ENCODE measurements at regions not wholly inside any gene's neighbourhood (a gene's known extent, or its start where the extent isn't known, plus 50 kb on each side); places are given as distances from the start of the nearest gene placed in this dataset.

DNA sequence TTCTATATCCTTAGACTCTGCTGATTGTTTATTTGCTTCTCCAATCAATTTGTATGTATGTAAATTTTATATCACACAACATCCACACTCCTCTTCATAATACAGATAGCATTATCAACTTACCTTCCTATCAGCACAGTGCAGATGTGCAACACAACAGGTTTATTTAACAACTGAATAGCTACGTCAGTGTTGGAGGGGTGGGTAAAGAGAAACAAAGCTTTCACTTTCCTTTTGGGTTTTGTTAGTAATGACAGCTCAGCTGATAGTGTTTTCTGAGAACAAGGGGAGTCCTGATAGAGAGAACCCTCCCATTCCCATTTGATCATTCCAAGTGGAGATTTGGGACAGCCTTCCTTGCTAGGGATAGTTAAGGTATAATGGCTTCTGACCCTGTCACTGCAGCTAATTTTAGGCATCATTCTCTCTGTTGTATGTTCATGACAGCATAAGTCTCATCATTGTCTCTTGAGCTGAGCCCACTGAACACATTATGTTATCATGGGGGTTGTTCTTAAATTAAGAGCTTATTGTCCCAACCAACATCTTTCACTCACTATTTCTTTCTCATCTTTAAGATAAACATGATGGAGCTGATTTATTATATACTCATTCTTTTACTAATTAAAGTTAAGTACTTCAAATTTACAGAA, 227.7 kb downstream of the GPD2 start:
- TF ChIP-seq, protein P1, sequence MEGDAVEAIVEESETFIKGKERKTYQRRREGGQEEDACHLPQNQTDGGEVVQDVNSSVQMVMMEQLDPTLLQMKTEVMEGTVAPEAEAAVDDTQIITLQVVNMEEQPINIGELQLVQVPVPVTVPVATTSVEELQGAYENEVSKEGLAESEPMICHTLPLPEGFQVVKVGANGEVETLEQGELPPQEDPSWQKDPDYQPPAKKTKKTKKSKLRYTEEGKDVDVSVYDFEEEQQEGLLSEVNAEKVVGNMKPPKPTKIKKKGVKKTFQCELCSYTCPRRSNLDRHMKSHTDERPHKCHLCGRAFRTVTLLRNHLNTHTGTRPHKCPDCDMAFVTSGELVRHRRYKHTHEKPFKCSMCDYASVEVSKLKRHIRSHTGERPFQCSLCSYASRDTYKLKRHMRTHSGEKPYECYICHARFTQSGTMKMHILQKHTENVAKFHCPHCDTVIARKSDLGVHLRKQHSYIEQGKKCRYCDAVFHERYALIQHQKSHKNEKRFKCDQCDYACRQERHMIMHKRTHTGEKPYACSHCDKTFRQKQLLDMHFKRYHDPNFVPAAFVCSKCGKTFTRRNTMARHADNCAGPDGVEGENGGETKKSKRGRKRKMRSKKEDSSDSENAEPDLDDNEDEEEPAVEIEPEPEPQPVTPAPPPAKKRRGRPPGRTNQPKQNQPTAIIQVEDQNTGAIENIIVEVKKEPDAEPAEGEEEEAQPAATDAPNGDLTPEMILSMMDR (IDR thresholded peaks at IDR 0.05 in 2 of 3, conservative IDR thresholded peaks at IDR 0.05 in 1 of 3; ENCODE audit: control insufficient read depth in 2 of 3, extremely low read depth in 1 of 3, insufficient read depth in 1 of 3, low read depth in 3 of 3, low read length in 3 of 3), result no peak
- TF ChIP-seq HDGF (IDR thresholded peaks at IDR 0.05), result no peak
- TF ChIP-seq POLR2AphosphoS5 (IDR thresholded peaks at IDR 0.05; ENCODE audit: low read length), result no peak
- TF ChIP-seq EZH2 (IDR thresholded peaks at IDR 0.05; ENCODE audit: borderline replicate concordance, control insufficient read depth, low read depth, low read length), result no peak
- no peak for TF ChIP-seq TBL1XR1 (IDR thresholded peaks at IDR 0.05; ENCODE audit: low read depth, low read length)
- no peak for TF ChIP-seq JUND (IDR thresholded peaks at IDR 0.05; ENCODE audit: low read depth, low read length)
- TF ChIP-seq, protein P2, sequence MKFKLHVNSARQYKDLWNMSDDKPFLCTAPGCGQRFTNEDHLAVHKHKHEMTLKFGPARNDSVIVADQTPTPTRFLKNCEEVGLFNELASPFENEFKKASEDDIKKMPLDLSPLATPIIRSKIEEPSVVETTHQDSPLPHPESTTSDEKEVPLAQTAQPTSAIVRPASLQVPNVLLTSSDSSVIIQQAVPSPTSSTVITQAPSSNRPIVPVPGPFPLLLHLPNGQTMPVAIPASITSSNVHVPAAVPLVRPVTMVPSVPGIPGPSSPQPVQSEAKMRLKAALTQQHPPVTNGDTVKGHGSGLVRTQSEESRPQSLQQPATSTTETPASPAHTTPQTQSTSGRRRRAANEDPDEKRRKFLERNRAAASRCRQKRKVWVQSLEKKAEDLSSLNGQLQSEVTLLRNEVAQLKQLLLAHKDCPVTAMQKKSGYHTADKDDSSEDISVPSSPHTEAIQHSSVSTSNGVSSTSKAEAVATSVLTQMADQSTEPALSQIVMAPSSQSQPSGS (IDR thresholded peaks at IDR 0.05; ENCODE audit: low read length), result no peak
- no peak for TF ChIP-seq POLR2A (IDR thresholded peaks at IDR 0.05; ENCODE audit: low read depth, low read length)
